ENCODE measurements at regions not wholly inside any gene's neighbourhood (a gene's known extent, or its start where the extent isn't known, plus 50 kb on each side); places are given as distances from the start of the nearest gene placed in this dataset.

GRCh38 chr9:108621991-108622855, 233.6 kb downstream of the ACTL7B start:
- no peak overlapping the region for H3K27ac Mint-ChIP-seq (ENCODE audit: low read depth)
- peaks cover 18% of the 10 kb centered on the region for H3K9me3 Mint-ChIP-seq
- no peak for ATAC-seq (replicated peaks; ENCODE audit: extremely low read depth, poor library complexity, severe bottlenecking)
- no peaks in the 10 kb centered on the region for H3K27me3 Mint-ChIP-seq
- H3K4me3 Mint-ChIP-seq, result no peak overlapping the region
- no peaks in the 10 kb centered on the region for H3K4me1 Mint-ChIP-seq
- DNase-seq (ENCODE audit: low spot score in 2 of 2), result no peak
- no peaks in the 10 kb centered on the region for H3K36me3 Mint-ChIP-seq (ENCODE audit: insufficient read depth)

GRCh38 chr9:108620767-108621166, 235.0 kb downstream of the ACTL7B start:
- H3K27ac Mint-ChIP-seq (ENCODE audit: low read depth), result no peak overlapping the region
- H3K27me3 Mint-ChIP-seq, result no peaks in the 10 kb centered on the region
- peaks cover 25% of the 10 kb centered on the region for H3K9me3 Mint-ChIP-seq
- no peaks in the 10 kb centered on the region for H3K4me1 Mint-ChIP-seq
- no peaks in the 10 kb centered on the region for H3K36me3 Mint-ChIP-seq (ENCODE audit: insufficient read depth)
- no peak for ATAC-seq (replicated peaks; ENCODE audit: extremely low read depth, poor library complexity, severe bottlenecking)
- no peak overlapping the region for H3K4me3 Mint-ChIP-seq
- no peak for DNase-seq (ENCODE audit: low spot score in 2 of 2)

- H3K27me3 Mint-ChIP-seq, result no peaks in the 10 kb centered on the region
- no peaks in the 10 kb centered on the region for H3K36me3 Mint-ChIP-seq (ENCODE audit: insufficient read depth)
- H3K4me1 Mint-ChIP-seq, result no peaks in the 10 kb centered on the region
- DNase-seq (ENCODE audit: low spot score in 2 of 2) (no peak), ATAC-seq (replicated peaks; ENCODE audit: extremely low read depth, poor library complexity, severe bottlenecking) (no peak)
- peaks cover 25% of the 10 kb centered on the region for H3K9me3 Mint-ChIP-seq
- no peak overlapping the region for H3K27ac Mint-ChIP-seq (ENCODE audit: low read depth)
- no peak overlapping the region for H3K4me3 Mint-ChIP-seq
Measured at GRCh38 chr9:108618906-108619550, 236.8 kb downstream of the ACTL7B start.

- no peaks in the 10 kb centered on the region for H3K27me3 Mint-ChIP-seq
- no peak for ATAC-seq (replicated peaks; ENCODE audit: extremely low read depth, poor library complexity, severe bottlenecking)
- H3K36me3 Mint-ChIP-seq (ENCODE audit: insufficient read depth), result no peaks in the 10 kb centered on the region
- DNase-seq (ENCODE audit: low spot score in 2 of 2), result no peak
- peaks cover 20% of the 10 kb centered on the region for H3K9me3 Mint-ChIP-seq
- H3K4me3 Mint-ChIP-seq, result no peak overlapping the region
- H3K4me1 Mint-ChIP-seq, result no peaks in the 10 kb centered on the region
- no peak overlapping the region for H3K27ac Mint-ChIP-seq (ENCODE audit: low read depth)
Measured at GRCh38 chr9:108617676-108618075, 238.1 kb downstream of the ACTL7B start.

- ATAC-seq (replicated peaks; ENCODE audit: extremely low read depth, poor library complexity, severe bottlenecking), result no peak
- no peak for DNase-seq (ENCODE audit: low spot score in 2 of 2)
- H3K27ac Mint-ChIP-seq (ENCODE audit: low read depth), result no peak overlapping the region
Measured at GRCh38 chr9:108615152-108615551, 240.6 kb downstream of the ACTL7B start.

GRCh38 chr9:108612513-108612912, 243.3 kb downstream of the ACTL7B start:
- no peak overlapping the region for H3K4me3 Mint-ChIP-seq
- H3K9me3 Mint-ChIP-seq, result peaks cover 10% of the 10 kb centered on the region
- H3K27ac Mint-ChIP-seq (ENCODE audit: low read depth), result no peak overlapping the region
- no peak for ATAC-seq (replicated peaks; ENCODE audit: extremely low read depth, poor library complexity, severe bottlenecking)
- H3K27me3 Mint-ChIP-seq, result no peaks in the 10 kb centered on the region
- H3K4me1 Mint-ChIP-seq, result no peaks in the 10 kb centered on the region
- H3K36me3 Mint-ChIP-seq (ENCODE audit: insufficient read depth), result no peaks in the 10 kb centered on the region
- DNase-seq (ENCODE audit: low spot score in 2 of 2), result no peak

More at GRCh38 chr9:108615152-108615551, 240.6 kb downstream of the ACTL7B start:
- Mint-ChIP-seq H3K27me3 (no peaks in the 10 kb centered on the region), H3K36me3 (ENCODE audit: insufficient read depth) (no peaks in the 10 kb centered on the region), H3K4me1 (no peaks in the 10 kb centered on the region), H3K9me3 (peaks cover 16% of the 10 kb centered on the region), H3K4me3 (no peak overlapping the region)

- Mint-ChIP-seq H3K36me3 (ENCODE audit: insufficient read depth) (no peaks in the 10 kb centered on the region), H3K27me3 (no peaks in the 10 kb centered on the region), H3K4me3 (no peak overlapping the region), H3K4me1 (no peaks in the 10 kb centered on the region), H3K27ac (ENCODE audit: low read depth) (no peak overlapping the region), H3K9me3 (no peaks in the 10 kb centered on the region)
- ATAC-seq (replicated peaks; ENCODE audit: extremely low read depth, poor library complexity, severe bottlenecking) (no peak), DNase-seq (ENCODE audit: low spot score in 2 of 2) (no peak)
Measured at GRCh38 chr9:108609897-108610253, 245.9 kb downstream of the ACTL7B start.

- H3K4me3 Mint-ChIP-seq, result no peak overlapping the region
- no peak overlapping the region for H3K27ac Mint-ChIP-seq (ENCODE audit: low read depth)
- H3K9me3 Mint-ChIP-seq, result peaks cover 3% of the 10 kb centered on the region
- no peaks in the 10 kb centered on the region for H3K4me1 Mint-ChIP-seq
- no peaks in the 10 kb centered on the region for H3K27me3 Mint-ChIP-seq
- H3K36me3 Mint-ChIP-seq (ENCODE audit: insufficient read depth), result no peaks in the 10 kb centered on the region
- no peak for ATAC-seq (replicated peaks; ENCODE audit: extremely low read depth, poor library complexity, severe bottlenecking)
- DNase-seq (ENCODE audit: low spot score in 2 of 2), result no peak
Measured at GRCh38 chr9:108609227-108609896, 246.4 kb downstream of the ACTL7B start.

GRCh38 chr9:108607607-108608006, 248.2 kb downstream of the ACTL7B start:
- Mint-ChIP-seq H3K9me3 (peaks cover 8% of the 10 kb centered on the region), H3K27ac (ENCODE audit: low read depth) (no peak overlapping the region), H3K36me3 (ENCODE audit: insufficient read depth) (no peaks in the 10 kb centered on the region), H3K4me3 (no peak overlapping the region), H3K27me3 (no peaks in the 10 kb centered on the region), H3K4me1 (no peaks in the 10 kb centered on the region)
- no peak for ATAC-seq (replicated peaks; ENCODE audit: extremely low read depth, poor library complexity, severe bottlenecking)
- no peak for DNase-seq (ENCODE audit: low spot score in 2 of 2)

- Mint-ChIP-seq H3K4me3 (no peak overlapping the region), H3K27me3 (no peaks in the 10 kb centered on the region), H3K27ac (ENCODE audit: low read depth) (no peak overlapping the region), H3K9me3 (peaks cover 8% of the 10 kb centered on the region), H3K4me1 (no peaks in the 10 kb centered on the region), H3K36me3 (ENCODE audit: insufficient read depth) (no peaks in the 10 kb centered on the region)
- ATAC-seq (replicated peaks; ENCODE audit: extremely low read depth, poor library complexity, severe bottlenecking) (no peak), DNase-seq (ENCODE audit: low spot score in 2 of 2) (no peak)
Measured at GRCh38 chr9:108606401-108606800, 249.4 kb downstream of the ACTL7B start.

GRCh38 chr9:108603141-108603540, 252.6 kb downstream of the ACTL7B start:
- ATAC-seq (replicated peaks; ENCODE audit: extremely low read depth, poor library complexity, severe bottlenecking), result no peak

GRCh38 chr9:108600896-108601295, 254.9 kb downstream of the ACTL7B start:
- Mint-ChIP-seq H3K4me3 (no peak overlapping the region), H3K36me3 (ENCODE audit: insufficient read depth) (peaks cover under 1% of the 10 kb centered on the region), H3K27me3 (no peaks in the 10 kb centered on the region), H3K27ac (ENCODE audit: low read depth) (no peak overlapping the region), H3K9me3 (peaks cover 8% of the 10 kb centered on the region), H3K4me1 (no peaks in the 10 kb centered on the region)
- DNase-seq (ENCODE audit: low spot score in 2 of 2) (no peak), ATAC-seq (replicated peaks; ENCODE audit: extremely low read depth, poor library complexity, severe bottlenecking) (no peak)

More at GRCh38 chr9:108603141-108603540, 252.6 kb downstream of the ACTL7B start:
- Mint-ChIP-seq H3K4me3 (no peak overlapping the region), H3K4me1 (no peaks in the 10 kb centered on the region), H3K27ac (ENCODE audit: low read depth) (no peak overlapping the region), H3K36me3 (ENCODE audit: insufficient read depth) (no peaks in the 10 kb centered on the region), H3K27me3 (no peaks in the 10 kb centered on the region), H3K9me3 (peaks cover 8% of the 10 kb centered on the region)
- no peak for DNase-seq (ENCODE audit: low spot score in 2 of 2)

- Mint-ChIP-seq H3K9me3 (peaks cover 7% of the 10 kb centered on the region), H3K36me3 (ENCODE audit: insufficient read depth) (peaks cover 1% of the 10 kb centered on the region), H3K4me1 (no peaks in the 10 kb centered on the region), H3K27ac (ENCODE audit: low read depth) (no peak overlapping the region), H3K27me3 (no peaks in the 10 kb centered on the region), H3K4me3 (no peak overlapping the region)
- ATAC-seq (replicated peaks; ENCODE audit: extremely low read depth, poor library complexity, severe bottlenecking) (no peak), DNase-seq (ENCODE audit: low spot score in 2 of 2) (no peak)
Measured at GRCh38 chr9:108599571-108599970, 256.2 kb downstream of the ACTL7B start.

Data from central memory CD8-positive, alpha-beta T cell (primary cell).